HG02852 (cell line): ENCODE measurements at regions not wholly inside any gene's neighbourhood (a gene's known extent, or its start where the extent isn't known, plus 50 kb on each side); places are given as distances from the start of the nearest gene placed in this dataset.

Experiments
- ATAC-seq: cut with Tn5 transposase; IDR thresholded peaks from one replicate; pipeline ENCODE4 v1.9.1; 2021; ENCODE audit warnings: mild to moderate bottlenecking, moderate library complexity; ENCODE audit not compliant: unreplicated experiment

DNA sequence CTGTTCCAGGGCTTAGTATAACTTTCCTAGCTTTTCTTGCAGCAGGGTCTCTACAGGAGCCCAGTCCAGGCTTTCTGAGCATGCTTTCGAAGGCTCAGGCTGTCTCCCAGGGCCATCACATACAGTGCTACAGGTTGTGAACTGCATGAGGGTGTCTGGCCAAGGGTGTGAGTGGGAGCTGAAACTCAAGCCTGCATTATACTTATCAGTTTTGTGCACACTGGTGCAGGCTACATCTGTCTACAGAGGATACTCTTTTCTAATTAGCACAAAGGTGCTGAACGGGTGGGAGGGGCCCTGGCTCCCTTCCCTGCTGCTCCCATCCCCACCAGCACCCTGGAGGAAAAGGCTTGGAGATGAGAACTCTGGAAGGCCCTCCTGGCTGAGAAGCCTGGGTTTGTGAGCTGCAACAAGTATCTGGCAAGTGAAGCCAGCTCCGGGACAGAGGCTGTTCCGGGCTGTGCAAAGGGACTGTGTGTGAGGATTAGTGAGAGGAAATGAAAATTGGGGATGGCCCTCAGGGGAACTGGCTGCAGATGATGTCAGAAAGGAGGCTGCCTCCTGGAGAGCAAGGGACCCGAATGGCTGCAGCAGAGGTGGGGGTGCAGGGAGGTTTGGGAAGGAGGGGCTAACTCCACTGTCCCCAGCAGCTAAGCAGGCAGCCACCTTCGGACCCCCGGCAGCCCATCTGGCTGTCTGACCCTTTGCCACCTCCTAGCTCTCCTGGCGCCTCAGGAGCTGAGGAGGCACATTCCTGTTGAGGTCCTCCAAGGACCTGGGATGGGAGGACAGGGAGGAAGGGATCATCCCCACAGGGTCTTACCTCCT, 68.5 kb downstream of the EFNB1 start:
- ATAC-seq = no peak

DNA sequence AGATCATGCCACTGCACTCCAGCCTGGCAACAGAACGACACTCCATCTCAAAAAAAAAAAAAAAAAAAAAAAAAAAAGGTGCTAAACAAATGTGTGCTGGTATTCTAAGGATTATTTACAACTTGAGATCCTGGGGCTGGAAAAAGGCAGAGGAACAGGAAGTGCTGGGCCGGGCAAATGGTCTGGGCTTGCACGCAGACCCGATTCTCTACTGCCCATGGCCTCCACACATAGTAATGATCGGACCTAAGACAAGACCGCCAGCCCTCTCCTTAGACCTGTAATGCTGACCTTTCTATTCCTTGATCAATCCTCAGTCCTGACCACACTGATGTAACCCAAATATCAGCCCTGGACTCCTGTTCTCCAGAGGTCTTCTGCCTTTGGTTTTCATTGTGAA, 67.8 kb downstream of the EFNB1 start:
- ATAC-seq = no peak

DNA sequence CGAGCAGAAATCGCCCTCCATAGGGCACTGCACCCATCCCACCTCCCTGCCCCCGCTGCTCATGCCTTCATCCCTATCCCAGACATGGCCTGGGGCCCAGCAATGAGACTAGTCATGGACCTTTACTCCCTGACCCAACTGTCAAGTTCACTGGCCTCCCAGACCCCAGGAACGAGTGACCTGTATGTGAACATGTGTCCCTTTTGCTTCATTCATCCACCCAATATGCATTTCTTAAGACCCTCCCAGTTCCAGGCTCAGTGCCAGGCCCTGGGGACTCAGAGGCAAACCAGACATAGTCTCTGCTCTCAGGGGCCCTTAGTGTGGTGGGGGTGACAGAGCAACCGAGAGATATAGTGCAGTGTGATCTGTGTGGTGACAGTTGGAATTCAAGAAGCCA, 67.0 kb downstream of the EFNB1 start:
- no peak for ATAC-seq

DNA sequence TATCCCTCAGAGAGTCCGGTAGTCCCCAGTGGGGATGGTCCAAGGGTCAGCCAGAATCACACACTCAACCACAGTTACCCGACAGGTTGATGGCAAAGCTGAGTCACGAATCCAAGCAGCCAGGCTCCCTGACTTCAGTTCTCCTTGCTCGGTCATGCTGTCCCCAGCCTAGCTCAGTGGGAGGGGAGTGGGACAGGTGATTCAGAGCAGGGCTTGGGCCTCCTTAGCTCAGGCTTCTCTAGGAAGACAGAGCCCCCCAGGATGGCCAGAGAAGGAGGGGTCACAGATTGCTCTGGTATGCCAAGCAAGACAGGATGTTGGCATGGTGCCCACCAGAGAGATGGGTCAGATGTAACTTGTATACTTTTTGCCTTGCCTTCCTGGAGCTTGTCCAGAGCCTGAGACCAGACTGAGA, 66.5 kb downstream of the EFNB1 start:
- ATAC-seq = no peak

DNA sequence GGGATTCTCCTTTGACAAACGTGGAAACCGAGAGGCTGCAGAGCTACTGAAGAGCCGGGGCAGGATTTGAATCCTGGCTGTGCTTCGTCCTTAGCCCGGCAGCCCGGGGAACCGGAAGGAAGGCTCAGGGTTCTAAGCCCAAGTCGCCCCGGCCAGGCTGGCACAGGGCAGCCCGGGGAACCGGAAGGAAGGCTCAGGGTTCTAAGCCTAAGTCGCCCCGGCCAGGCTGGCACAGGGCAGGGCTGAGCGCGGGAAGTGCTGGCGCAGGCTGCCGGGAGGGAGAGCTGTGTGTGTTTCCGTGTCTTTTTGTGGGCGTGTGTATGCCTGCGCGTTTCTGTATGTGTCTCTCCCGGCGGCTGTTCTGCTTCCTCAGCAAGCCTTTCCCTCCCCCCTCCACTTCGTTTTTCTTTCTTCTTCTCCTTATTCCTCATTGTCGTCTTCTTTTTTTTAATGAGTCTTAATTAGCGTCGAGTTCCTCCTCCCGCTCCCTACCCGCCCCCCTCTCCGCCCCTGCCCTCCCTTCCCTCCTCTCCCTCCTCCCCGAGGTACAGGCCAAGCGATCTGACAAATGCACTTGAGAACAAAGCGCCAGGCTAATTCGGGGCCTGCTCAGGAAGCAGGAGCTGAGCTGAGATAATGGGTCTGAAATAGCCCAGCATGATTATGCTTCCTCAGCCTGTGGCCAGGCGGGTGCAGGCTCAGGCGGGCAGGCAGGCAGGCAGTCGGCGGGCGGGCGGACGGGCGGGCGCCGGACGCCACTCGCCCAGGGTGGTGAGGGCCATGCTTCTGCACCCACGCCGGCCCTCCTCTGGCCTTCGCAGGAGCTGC, 65.9 kb downstream of the EFNB1 start:
- ATAC-seq = no peak

DNA sequence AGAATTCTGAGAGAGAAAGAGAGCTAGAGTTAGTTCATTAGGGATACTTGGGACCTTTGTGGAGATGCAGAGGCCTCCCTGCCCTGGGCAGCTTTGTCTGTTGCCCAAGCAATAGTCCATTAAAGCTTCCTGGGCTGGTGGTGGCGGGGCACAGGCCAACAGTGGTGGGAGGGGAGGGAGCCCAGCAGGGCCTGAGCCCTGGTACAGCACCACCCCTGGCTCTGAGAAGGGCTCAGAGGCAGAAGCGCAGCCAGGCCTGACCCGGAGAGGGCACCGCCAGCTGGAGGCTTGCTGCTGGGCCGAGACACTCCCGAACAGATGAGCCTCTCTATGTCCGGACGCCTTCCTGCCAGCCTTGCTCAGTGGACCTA, 65.3 kb downstream of the EFNB1 start:
- ATAC-seq = no peak

DNA sequence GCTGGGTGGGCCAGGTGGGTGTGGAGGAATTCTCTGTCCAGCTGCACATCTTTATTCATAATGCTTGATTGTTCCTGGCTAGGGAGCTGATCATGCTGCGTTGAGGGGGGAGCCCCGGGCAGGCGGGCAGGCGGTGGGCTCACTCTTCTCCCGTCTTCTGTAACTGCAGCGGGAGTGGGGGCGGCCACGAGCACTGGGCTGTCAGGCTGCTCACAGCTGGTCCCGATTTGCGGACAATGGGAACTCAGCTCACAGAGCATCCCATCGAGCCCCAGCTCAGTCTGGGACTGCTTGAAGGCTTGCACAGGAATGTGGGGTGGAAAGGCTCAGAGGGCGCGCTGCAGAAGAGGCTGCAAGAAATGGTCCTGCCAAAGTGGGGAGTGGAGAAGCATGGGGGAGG, 63.8 kb downstream of the EFNB1 start:
- no peak for ATAC-seq

DNA sequence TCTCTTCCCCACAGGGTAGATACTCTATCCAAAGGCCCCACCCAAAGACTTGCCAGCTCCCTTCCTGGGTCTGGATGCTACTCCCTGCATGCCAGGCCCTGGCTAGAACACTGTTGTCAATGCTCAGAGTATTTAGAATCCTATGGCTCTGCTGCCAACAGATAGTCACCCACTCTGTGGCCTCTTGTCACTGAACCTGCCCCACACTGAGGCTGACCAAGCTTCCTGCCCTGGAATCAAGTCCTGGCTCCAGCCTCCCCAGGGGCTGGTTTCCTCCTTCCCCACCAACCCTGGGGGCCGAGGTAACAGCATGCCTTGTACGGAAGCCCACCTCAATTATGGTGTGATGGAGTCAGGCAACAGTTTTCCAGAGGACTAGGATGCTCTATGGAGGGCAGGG, 63.3 kb downstream of the EFNB1 start:
- no peak for ATAC-seq
